H1 (cell line): ENCODE measurements at regions not wholly inside any gene's neighbourhood (a gene's known extent, or its start where the extent isn't known, plus 50 kb on each side); places are given as distances from the start of the nearest gene placed in this dataset.

Experiments
- CTCF ChIA-PET: fragments of 300-600 bp; sonication (Branson Sonifier 250); formaldehyde crosslinking; loops from one replicate; lab custom pipeline; 2021; ENCODE audit not compliant: partially characterized antibody; lab: Charles Lee
- POLR2A ChIA-PET: fragments of 300-600 bp; sonication (Branson Sonifier 250); formaldehyde crosslinking; loops from one replicate; lab custom pipeline; 2021; ENCODE audit warnings: inconsistent platforms; ENCODE audit not compliant: partially characterized antibody; lab: Charles Lee
- DNase-seq, 2 experiments: peaks; one replicate each; pipeline versions ENCODE4 v3.0.0 to v3.0.0-alpha.2; 2010 to 2022; ENCODE audit warnings: low spot score in 2 of 2, low read depth in 1 of 2, mixed read lengths in 1 of 2
- FAIRE-seq: peaks from 2 replicates; lab custom pipeline; 2011; peaks lifted over from hg19 to GRCh38; lab: Jason Lieb, UNC
- H2AFZ ChIP-seq: 2 replicates; pipeline ENCODE4 v1.8.1; 2012; ENCODE audit warnings: low read length, inconsistent platforms
- H2AK5ac ChIP-seq: 2 replicates; pipeline ENCODE4 v1.6.1; 2013; ENCODE audit warnings: low read depth, low read length
- H2BK120ac ChIP-seq: replicated peaks from 2 replicates; pipeline ENCODE3; 2013; ENCODE audit warnings: low read depth, low read length, inconsistent platforms
- H2BK12ac ChIP-seq: 2 replicates; pipeline ENCODE4 v1.6.1; 2013; ENCODE audit warnings: low read depth, low read length
- H2BK15ac ChIP-seq: 2 replicates; pipeline ENCODE4 v1.6.1; 2013; ENCODE audit warnings: low read length
- H2BK20ac ChIP-seq: 2 replicates; pipeline ENCODE4 v1.6.1; 2013; ENCODE audit warnings: low read length
- H2BK5ac ChIP-seq: 2 replicates; pipeline ENCODE4 v1.6.1; 2013; ENCODE audit warnings: low read depth, low read length
- H3K14ac ChIP-seq: 2 replicates; pipeline ENCODE4 v1.6.1; 2013; ENCODE audit warnings: inconsistent platforms; ENCODE audit not compliant: insufficient read length
- H3K18ac ChIP-seq: 2 replicates; pipeline ENCODE4 v1.6.1; 2013; ENCODE audit warnings: low read length; ENCODE audit errors: extremely low read depth
- H3K23ac ChIP-seq: 2 replicates; pipeline ENCODE4 v1.6.1; 2013; ENCODE audit warnings: inconsistent platforms; ENCODE audit not compliant: insufficient read length
- H3K23me2 ChIP-seq: 2 replicates; pipeline ENCODE4 v1.6.1; 2013; ENCODE audit warnings: low read depth, low read length
- H3K27ac ChIP-seq: 2 replicates; pipeline ENCODE4 v1.6.1; 2011; ENCODE audit warnings: low read depth, low read length, inconsistent platforms
- H3K27me3 ChIP-seq, 4 experiments: replicated peaks in 1 of 4; 1 replicate in 1 of 4; 2 replicates in 3 of 4; pipeline versions ENCODE4 v1.6.1 to v1.8.1; 2011 to 2013; ENCODE audit warnings: low read length in 3 of 4, mild to moderate bottlenecking in 3 of 4, inconsistent platforms in 2 of 4, mixed read lengths in 2 of 4, moderate library complexity in 1 of 4; ENCODE audit not compliant: control insufficient read depth in 3 of 4, insufficient read depth in 3 of 4; ENCODE audit errors: extremely low read depth in 1 of 4
- H3K36me3 ChIP-seq, 4 experiments: 2 replicates each; pipeline versions ENCODE4 v1.6.1 to v1.8.1; 2011 to 2013; ENCODE audit warnings: mild to moderate bottlenecking in 4 of 4, low read length in 3 of 4, moderate library complexity in 2 of 4, control low read depth in 1 of 4, inconsistent platforms in 1 of 4; ENCODE audit not compliant: insufficient read depth in 4 of 4, control insufficient read depth in 2 of 4
- H3K4ac ChIP-seq: replicated peaks from 2 replicates; pipeline ENCODE3; 2013; ENCODE audit warnings: low read length, low read depth, mixed read lengths, inconsistent platforms; ENCODE audit not compliant: insufficient read length
- H3K4me1 ChIP-seq, 4 experiments: replicated peaks in 1 of 4; 1 replicate in 1 of 4; 2 replicates in 3 of 4; pipeline versions ENCODE4 v1.6.1 to v1.8.1; 2011 to 2013; ENCODE audit warnings: low read length in 3 of 4, inconsistent platforms in 2 of 4, mixed read lengths in 1 of 4; ENCODE audit not compliant: insufficient read depth in 4 of 4, control insufficient read depth in 3 of 4
- H3K4me2 ChIP-seq, 2 experiments: 2 replicates each; pipeline versions ENCODE4 v1.6.1 to v1.8.1; 2011 to 2013; ENCODE audit warnings: low read depth in 2 of 2, low read length in 2 of 2, control low read depth in 1 of 2, inconsistent platforms in 1 of 2, mild to moderate bottlenecking in 1 of 2; ENCODE audit not compliant: insufficient read depth in 1 of 2
- H3K4me3 ChIP-seq, 4 experiments: fragments of 200-600, 300-600 bp in 1 of 4; sonication (generic), shearing (Covaris generic), sonication (Bioruptor Twin) in 1 of 4; 2 replicates each; pipeline versions ENCODE4 v1.5.1 to v1.8.1; 2011 to 2016; ENCODE audit warnings: low read length in 4 of 4, low read depth in 3 of 4, control low read depth in 2 of 4, inconsistent platforms in 2 of 4, mild to moderate bottlenecking in 2 of 4, mixed read lengths in 1 of 4, moderate library complexity in 1 of 4; ENCODE audit not compliant: insufficient read depth in 2 of 4; ENCODE audit errors: extremely low read depth in 1 of 4
- H3K56ac ChIP-seq: replicated peaks from 2 replicates; pipeline ENCODE3; 2013; ENCODE audit warnings: low read depth, mild to moderate bottlenecking, mixed read lengths, low read length, inconsistent platforms; ENCODE audit not compliant: insufficient read length
- H3K79me1 ChIP-seq: 2 replicates; pipeline ENCODE4 v1.6.1; 2013; ENCODE audit warnings: low read depth, low read length, control low read depth
- H3K79me2 ChIP-seq, 2 experiments: 2 replicates each; pipeline versions ENCODE4 v1.6.1 to v1.8.1; 2012 to 2013; ENCODE audit warnings: low read length in 2 of 2, mild to moderate bottlenecking in 2 of 2, inconsistent platforms in 1 of 2; ENCODE audit not compliant: insufficient read depth in 2 of 2, control insufficient read depth in 1 of 2
- H3K9ac ChIP-seq, 4 experiments: replicated peaks in 1 of 4; 1 replicate in 1 of 4; 2 replicates in 3 of 4; pipeline versions ENCODE4 v1.6.1 to v1.8.1; 2011 to 2013; ENCODE audit warnings: low read depth in 3 of 4, low read length in 3 of 4, control low read depth in 2 of 4, mild to moderate bottlenecking in 2 of 4, moderate library complexity in 2 of 4, inconsistent platforms in 1 of 4; ENCODE audit errors: extremely low read depth in 1 of 4
- H3K9me3 ChIP-seq, 2 experiments: 2 replicates each; pipeline versions ENCODE4 v1.6.1 to v1.8.1; 2012 to 2013; ENCODE audit warnings: mild to moderate bottlenecking in 2 of 2, moderate library complexity in 2 of 2, control low read depth in 1 of 2, inconsistent platforms in 1 of 2, low read depth in 1 of 2, low read length in 1 of 2, mixed read lengths in 1 of 2; ENCODE audit not compliant: insufficient read depth in 2 of 2
- H4K20me1 ChIP-seq, 2 experiments: replicated peaks in 1 of 2; 2 replicates each; pipeline versions ENCODE3 to v1.8.1; 2011 to 2013; ENCODE audit warnings: inconsistent platforms in 2 of 2, low read length in 2 of 2, mild to moderate bottlenecking in 1 of 2; ENCODE audit not compliant: insufficient read depth in 2 of 2, control insufficient read depth in 1 of 2
- H4K5ac ChIP-seq: 2 replicates; pipeline ENCODE4 v1.6.1; 2013; ENCODE audit warnings: low read length, low read depth, mixed read lengths, inconsistent platforms; ENCODE audit not compliant: insufficient read length
- H4K8ac ChIP-seq: 2 replicates; pipeline ENCODE4 v1.8.0; 2013; ENCODE audit warnings: mild to moderate bottlenecking, moderate library complexity, low read length, inconsistent platforms; ENCODE audit not compliant: insufficient read depth; ENCODE audit errors: extremely low read depth
- H4K91ac ChIP-seq: replicated peaks from 2 replicates; pipeline ENCODE3; 2013; ENCODE audit warnings: low read length, mixed read lengths, inconsistent platforms; ENCODE audit not compliant: insufficient read length
- CBX5 ChIP-seq: fragments of 300-800, 300-1000 bp; sonication (generic); IDR thresholded peaks from 2 replicates; pipeline ENCODE4 v1.7.1; 2016; ENCODE audit warnings: antibody characterized with exemption, low read length, low read depth
- JUND ChIP-seq: IDR thresholded peaks from 2 replicates; pipeline ENCODE4 v1.6.1; 2011; ENCODE audit warnings: mild to moderate bottlenecking, improper control_type of control experiment, low read length
- SUZ12 ChIP-seq: fragments of 200-600 bp; sonication (generic); IDR thresholded peaks from 2 replicates; pipeline ENCODE4 v1.6.1; 2012; ENCODE audit warnings: mild to moderate bottlenecking, inconsistent platforms, low read length, moderate library complexity, mixed read lengths
- WGBS, 2 experiments: shearing (Covaris generic) in 1 of 2; methylation state at CpG; one replicate each; pipeline versions ENCODE4 v1.1.6 to v1.1.7; 2013 to 2015; ENCODE audit warnings: low lambda C conversion rate in 2 of 2, mixed read lengths in 2 of 2, inconsistent platforms in 1 of 2, low coverage in 1 of 2, missing lambda C conversion rate in 1 of 2; ENCODE audit not compliant: insufficient replicate concordance in 2 of 2, insufficient coverage in 1 of 2, insufficient read length in 1 of 2; ENCODE audit errors: extremely low coverage in 1 of 2, missing lambda C conversion rate in 1 of 2; 5-methylcytosine and 5-hydroxymethylcytosine counted together
- TF ChIP-seq, protein P1 (sequence below): IDR thresholded peaks from 2 replicates; pipeline ENCODE4 v1.6.1; 2012; ENCODE audit warnings: low read length, inconsistent platforms

DNA sequence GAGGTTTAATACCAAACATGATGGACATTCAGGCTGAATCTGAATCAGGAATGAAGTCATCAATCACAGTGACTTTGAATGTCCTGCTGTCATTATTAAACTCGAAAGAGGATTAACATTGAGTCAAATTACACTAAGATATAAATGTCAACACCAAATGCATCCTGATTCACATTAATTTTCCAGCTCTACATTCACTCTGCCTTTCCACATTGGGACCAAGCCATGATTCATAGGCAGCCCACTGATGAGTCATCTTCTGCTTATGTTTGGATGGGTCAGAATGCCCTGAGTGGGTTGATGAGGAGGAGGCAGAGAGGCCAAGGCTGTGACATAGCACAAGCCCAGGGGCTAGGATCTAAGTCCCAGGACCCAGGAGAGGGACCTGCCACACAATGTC, 247.6 kb upstream of the RPS6KA3 start:
- H2BK5ac ChIP-seq, result no peak overlapping the region
- H2AK5ac ChIP-seq, result no peak overlapping the region
- no peak overlapping the region for H3K4me3 ChIP-seq
- no peak overlapping the region for H3K23ac ChIP-seq
- H4K20me1 ChIP-seq, result no peaks in the 10 kb centered on the region
- no peak overlapping the region for H3K4ac ChIP-seq
- POLR2A ChIA-PET, result no interaction called here
- H3K27me3 ChIP-seq, result no peaks in the 10 kb centered on the region
- H2AFZ ChIP-seq, result no peak overlapping the region
- H3K14ac ChIP-seq, result no peak overlapping the region
- no peaks in the 10 kb centered on the region for H3K36me3 ChIP-seq
- CTCF ChIA-PET, result no interaction called here
- no peaks in the 10 kb centered on the region for H3K23me2 ChIP-seq
- no peak overlapping the region for H3K56ac ChIP-seq
- H3K79me2 ChIP-seq, result no peaks in the 10 kb centered on the region
- no peak overlapping the region for H3K4me2 ChIP-seq
- no peak overlapping the region for H2BK120ac ChIP-seq
- no peak overlapping the region for H4K8ac ChIP-seq
- no peaks in the 10 kb centered on the region for H3K9me3 ChIP-seq
- H3K18ac ChIP-seq, result no peak overlapping the region
- H3K27ac ChIP-seq, result no peak overlapping the region
- no peak overlapping the region for H4K5ac ChIP-seq
- H3K9ac ChIP-seq, result no peak overlapping the region
- TF ChIP-seq, protein P1, sequence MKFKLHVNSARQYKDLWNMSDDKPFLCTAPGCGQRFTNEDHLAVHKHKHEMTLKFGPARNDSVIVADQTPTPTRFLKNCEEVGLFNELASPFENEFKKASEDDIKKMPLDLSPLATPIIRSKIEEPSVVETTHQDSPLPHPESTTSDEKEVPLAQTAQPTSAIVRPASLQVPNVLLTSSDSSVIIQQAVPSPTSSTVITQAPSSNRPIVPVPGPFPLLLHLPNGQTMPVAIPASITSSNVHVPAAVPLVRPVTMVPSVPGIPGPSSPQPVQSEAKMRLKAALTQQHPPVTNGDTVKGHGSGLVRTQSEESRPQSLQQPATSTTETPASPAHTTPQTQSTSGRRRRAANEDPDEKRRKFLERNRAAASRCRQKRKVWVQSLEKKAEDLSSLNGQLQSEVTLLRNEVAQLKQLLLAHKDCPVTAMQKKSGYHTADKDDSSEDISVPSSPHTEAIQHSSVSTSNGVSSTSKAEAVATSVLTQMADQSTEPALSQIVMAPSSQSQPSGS, result no peak
- TF ChIP-seq JUND, result no peak
- no peak for TF ChIP-seq SUZ12
- no peak for TF ChIP-seq CBX5
- DNase-seq, result no peak
- FAIRE-seq, result no peak
- no peak overlapping the region for H4K91ac ChIP-seq
- no peaks in the 10 kb centered on the region for H3K4me1 ChIP-seq
- WGBS, 2 experiments, result 83% methylated on average over 1 of the region's 1 CpG; no CpG with 5 or more reads in 1 of the 2 experiments
- no peak overlapping the region for H2BK12ac ChIP-seq
- no peak overlapping the region for H2BK20ac ChIP-seq
- H3K79me1 ChIP-seq, result no peaks in the 10 kb centered on the region
- no peak overlapping the region for H2BK15ac ChIP-seq
